Spleen (tissue), 7 donors: ENCODE measurements at regions not wholly inside any gene's neighbourhood (a gene's known extent, or its start where the extent isn't known, plus 50 kb on each side); places are given as distances from the start of the nearest gene placed in this dataset.

Experiments used
- POLR2A ChIP-seq, 3 donors: fragments of 450-650 bp; IDR thresholded peaks; one replicate each; pipeline ENCODE4 v1.5.1; 2017; ENCODE audit warnings: antibody characterized with exemption in 3 of 3, mild to moderate bottlenecking in 1 of 3
- POLR2AphosphoS5 ChIP-seq, 3 donors: sonication (generic); formaldehyde crosslinking; IDR thresholded peaks; one replicate each; pipeline ENCODE4 v1.5.1; 2017; ENCODE audit warnings: antibody characterized with exemption in 3 of 3
- TF ChIP-seq, protein P1 (sequence below), 11 experiments: fragments of 200-600 bp in 7 of 11; fragments of 450-650 bp in 4 of 11; sonication (generic) in 4 of 11; IDR thresholded peaks in 8 of 11; conservative IDR thresholded peaks in 3 of 11; 1 replicate in 7 of 11; 2 replicates in 4 of 11; pipeline versions ENCODE4 v1.4.0 to v1.8.0; 2016 to 2021; ENCODE audit warnings: antibody characterized with exemption in 11 of 11, inconsistent platforms in 4 of 11, mild to moderate bottlenecking in 1 of 11
- donor health status: DM: no; HTN: no; CAD: no; lungs with moderate emphysema.
- donor health status: DM: no; HTN: no; CAD: no.
- donor health status: DM: no; HTN: no; CAD: no.

DNA sequence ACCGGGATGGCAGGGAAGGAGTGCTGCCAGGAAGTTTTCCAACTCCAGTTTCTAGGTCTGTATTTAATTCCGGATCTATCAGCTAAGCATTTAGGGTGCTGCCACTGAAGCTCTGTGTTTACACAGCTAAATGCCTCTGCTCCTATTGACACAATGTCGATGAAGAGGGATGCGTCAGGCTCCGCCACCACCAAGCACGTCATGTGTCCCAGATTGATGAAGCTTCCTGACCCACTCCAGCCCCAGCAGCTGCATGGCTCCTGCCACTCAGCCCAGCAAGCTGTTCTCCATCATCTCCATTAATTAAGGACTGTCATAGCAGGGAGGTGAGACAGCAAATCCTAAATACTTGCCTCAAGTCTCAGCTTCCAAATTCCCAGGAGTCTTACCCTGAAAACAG lies 435.2 kb upstream of the ZNF507 start:
- peak in 2 of 3 donors; percentile 33 to 55 for TF ChIP-seq POLR2AphosphoS5 (IDR thresholded peaks at IDR 0.05)
- TF ChIP-seq, protein P1, sequence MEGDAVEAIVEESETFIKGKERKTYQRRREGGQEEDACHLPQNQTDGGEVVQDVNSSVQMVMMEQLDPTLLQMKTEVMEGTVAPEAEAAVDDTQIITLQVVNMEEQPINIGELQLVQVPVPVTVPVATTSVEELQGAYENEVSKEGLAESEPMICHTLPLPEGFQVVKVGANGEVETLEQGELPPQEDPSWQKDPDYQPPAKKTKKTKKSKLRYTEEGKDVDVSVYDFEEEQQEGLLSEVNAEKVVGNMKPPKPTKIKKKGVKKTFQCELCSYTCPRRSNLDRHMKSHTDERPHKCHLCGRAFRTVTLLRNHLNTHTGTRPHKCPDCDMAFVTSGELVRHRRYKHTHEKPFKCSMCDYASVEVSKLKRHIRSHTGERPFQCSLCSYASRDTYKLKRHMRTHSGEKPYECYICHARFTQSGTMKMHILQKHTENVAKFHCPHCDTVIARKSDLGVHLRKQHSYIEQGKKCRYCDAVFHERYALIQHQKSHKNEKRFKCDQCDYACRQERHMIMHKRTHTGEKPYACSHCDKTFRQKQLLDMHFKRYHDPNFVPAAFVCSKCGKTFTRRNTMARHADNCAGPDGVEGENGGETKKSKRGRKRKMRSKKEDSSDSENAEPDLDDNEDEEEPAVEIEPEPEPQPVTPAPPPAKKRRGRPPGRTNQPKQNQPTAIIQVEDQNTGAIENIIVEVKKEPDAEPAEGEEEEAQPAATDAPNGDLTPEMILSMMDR (IDR thresholded peaks at IDR 0.05 in 8 of 11, conservative IDR thresholded peaks at IDR 0.05 in 3 of 11): no peak
- TF ChIP-seq POLR2A (IDR thresholded peaks at IDR 0.05): no peak
